ENCODE measurements at regions not wholly inside any gene's neighbourhood (a gene's known extent, or its start where the extent isn't known, plus 50 kb on each side); places are given as distances from the start of the nearest gene placed in this dataset.

DNA sequence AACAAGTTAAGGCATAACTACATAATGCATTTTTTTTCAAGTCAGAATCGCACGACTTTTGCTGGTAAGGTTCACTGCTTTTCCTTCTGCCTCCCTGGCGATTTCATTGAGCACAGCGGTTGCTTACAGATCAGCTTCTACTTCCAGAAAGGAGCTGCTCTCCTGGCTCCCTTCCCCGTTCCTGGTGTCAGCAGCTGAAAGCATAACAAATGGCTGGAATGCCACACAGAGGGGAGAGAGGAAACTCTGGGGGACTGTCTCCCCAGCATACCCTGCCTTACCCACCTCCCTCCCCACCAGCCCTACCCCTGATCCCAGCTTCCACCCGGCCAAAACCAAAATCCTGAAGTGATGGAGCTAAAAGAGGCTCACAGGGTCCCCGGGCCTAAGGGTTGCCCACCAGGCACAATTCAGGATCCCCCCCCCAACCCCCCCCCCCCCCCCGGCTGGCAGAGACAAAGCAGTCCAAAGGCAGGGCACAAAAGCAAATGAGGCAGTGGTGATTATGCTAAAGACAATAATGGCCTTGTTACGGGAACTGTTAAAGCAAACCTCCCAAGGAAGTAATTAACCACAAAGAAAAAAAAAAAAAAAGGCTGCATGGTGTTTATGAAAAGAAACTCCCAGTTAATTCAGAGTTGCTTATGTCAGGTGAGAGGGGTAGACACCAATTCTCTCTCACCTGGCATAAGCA lies 126.1 kb upstream of the WWC1 start:
- H3K4me1 ChIP-seq (ENCODE audit: control insufficient read depth in 4 of 4, insufficient read depth in 4 of 4, low read length in 3 of 4) = peaks cover 0 to 8% (median 0%) of the 10 kb centered on the region in 4 donors
- no peak for TF ChIP-seq FOXA1 (IDR thresholded peaks at IDR 0.05)
- no peaks in the 10 kb centered on the region for H3K9me3 ChIP-seq (ENCODE audit: control insufficient read depth in 4 of 4, low read length in 3 of 4)
- no peak overlapping the region for H3K27ac ChIP-seq (ENCODE audit: low read depth in 1 of 2, low read length in 2 of 2)
- H3K9ac ChIP-seq (ENCODE audit: low read depth in 1 of 2, low read length in 2 of 2) = no peak overlapping the region
- no peak overlapping the region for H3K4me3 ChIP-seq (ENCODE audit: low read depth in 1 of 3, low read length in 3 of 3)
- no peaks in the 10 kb centered on the region for H3K27me3 ChIP-seq (ENCODE audit: control insufficient read depth in 4 of 4, insufficient read depth in 4 of 4, low read length in 3 of 4)
- DNase-seq (ENCODE audit: low spot score) = no peak
- no peaks in the 10 kb centered on the region for H3K36me3 ChIP-seq (ENCODE audit: control insufficient read depth in 4 of 4, insufficient read depth in 3 of 4, low read depth in 1 of 4, low read length in 3 of 4)
- WGBS = 46% methylated on average over 9 of the region's 9 CpGs

DNA sequence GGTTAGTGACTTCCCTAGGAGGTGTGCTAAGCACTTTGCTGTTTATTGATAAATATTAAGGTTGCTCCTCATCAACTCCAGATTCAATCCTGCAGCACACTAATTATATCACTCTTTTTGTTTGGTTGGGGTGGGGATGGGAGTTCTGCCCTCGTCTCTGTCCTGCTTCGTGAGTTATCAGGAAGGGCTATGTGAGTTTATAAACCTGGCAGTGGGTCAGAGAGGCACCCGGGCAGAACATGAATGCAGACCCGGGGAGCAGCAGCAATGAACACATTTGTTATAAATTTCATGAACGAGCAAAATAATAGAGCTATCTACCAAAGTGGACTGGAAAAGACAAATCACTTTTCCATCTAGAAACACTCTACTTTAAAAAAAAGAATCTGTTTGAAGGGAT lies 125.5 kb upstream of the WWC1 start:
- no peak for TF ChIP-seq NR2F2 (IDR thresholded peaks at IDR 0.05)
- Histone ChIP-seq H3K4me1 (ENCODE audit: control insufficient read depth in 4 of 4, insufficient read depth in 4 of 4, low read length in 3 of 4) (peaks cover 0 to 8% (median 0%) of the 10 kb centered on the region in 4 donors), H3K9me3 (ENCODE audit: control insufficient read depth in 4 of 4, low read length in 3 of 4) (no peaks in the 10 kb centered on the region)

GRCh38 chr5:168167338-168167737 lies 124.1 kb upstream of the WWC1 start:
- no peak overlapping the region for H3K9ac ChIP-seq (ENCODE audit: low read depth in 1 of 2, low read length in 2 of 2)
- H3K27me3 ChIP-seq (ENCODE audit: control insufficient read depth in 4 of 4, insufficient read depth in 4 of 4, low read length in 3 of 4) = no peaks in the 10 kb centered on the region
- no peaks in the 10 kb centered on the region for H3K9me3 ChIP-seq (ENCODE audit: control insufficient read depth in 4 of 4, low read length in 3 of 4)
- H3K36me3 ChIP-seq (ENCODE audit: control insufficient read depth in 4 of 4, insufficient read depth in 3 of 4, low read depth in 1 of 4, low read length in 3 of 4) = no peaks in the 10 kb centered on the region
- no peak overlapping the region for H3K27ac ChIP-seq (ENCODE audit: low read depth in 1 of 2, low read length in 2 of 2)
- peaks cover 0 to 8% (median 0%) of the 10 kb centered on the region in 4 donors for H3K4me1 ChIP-seq (ENCODE audit: control insufficient read depth in 4 of 4, insufficient read depth in 4 of 4, low read length in 3 of 4)
- TF ChIP-seq HNF4G (IDR thresholded peaks at IDR 0.05) = no peak
- TF ChIP-seq SP1 (IDR thresholded peaks at IDR 0.05) = no peak
- no peak for TF ChIP-seq FOXA2 (IDR thresholded peaks at IDR 0.05)
- TF ChIP-seq, protein P1, sequence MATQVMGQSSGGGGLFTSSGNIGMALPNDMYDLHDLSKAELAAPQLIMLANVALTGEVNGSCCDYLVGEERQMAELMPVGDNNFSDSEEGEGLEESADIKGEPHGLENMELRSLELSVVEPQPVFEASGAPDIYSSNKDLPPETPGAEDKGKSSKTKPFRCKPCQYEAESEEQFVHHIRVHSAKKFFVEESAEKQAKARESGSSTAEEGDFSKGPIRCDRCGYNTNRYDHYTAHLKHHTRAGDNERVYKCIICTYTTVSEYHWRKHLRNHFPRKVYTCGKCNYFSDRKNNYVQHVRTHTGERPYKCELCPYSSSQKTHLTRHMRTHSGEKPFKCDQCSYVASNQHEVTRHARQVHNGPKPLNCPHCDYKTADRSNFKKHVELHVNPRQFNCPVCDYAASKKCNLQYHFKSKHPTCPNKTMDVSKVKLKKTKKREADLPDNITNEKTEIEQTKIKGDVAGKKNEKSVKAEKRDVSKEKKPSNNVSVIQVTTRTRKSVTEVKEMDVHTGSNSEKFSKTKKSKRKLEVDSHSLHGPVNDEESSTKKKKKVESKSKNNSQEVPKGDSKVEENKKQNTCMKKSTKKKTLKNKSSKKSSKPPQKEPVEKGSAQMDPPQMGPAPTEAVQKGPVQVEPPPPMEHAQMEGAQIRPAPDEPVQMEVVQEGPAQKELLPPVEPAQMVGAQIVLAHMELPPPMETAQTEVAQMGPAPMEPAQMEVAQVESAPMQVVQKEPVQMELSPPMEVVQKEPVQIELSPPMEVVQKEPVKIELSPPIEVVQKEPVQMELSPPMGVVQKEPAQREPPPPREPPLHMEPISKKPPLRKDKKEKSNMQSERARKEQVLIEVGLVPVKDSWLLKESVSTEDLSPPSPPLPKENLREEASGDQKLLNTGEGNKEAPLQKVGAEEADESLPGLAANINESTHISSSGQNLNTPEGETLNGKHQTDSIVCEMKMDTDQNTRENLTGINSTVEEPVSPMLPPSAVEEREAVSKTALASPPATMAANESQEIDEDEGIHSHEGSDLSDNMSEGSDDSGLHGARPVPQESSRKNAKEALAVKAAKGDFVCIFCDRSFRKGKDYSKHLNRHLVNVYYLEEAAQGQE (IDR thresholded peaks at IDR 0.05) = no peak
- no peak for TF ChIP-seq RXRA (IDR thresholded peaks at IDR 0.05)
- no peak for TF ChIP-seq RAD21 (IDR thresholded peaks at IDR 0.05)
- TF ChIP-seq YY1 (IDR thresholded peaks at IDR 0.05) = no peak
- TF ChIP-seq JUND (IDR thresholded peaks at IDR 0.05) = no peak
- TF ChIP-seq CTCF (IDR thresholded peaks at IDR 0.05; ENCODE audit: low read depth, low read length, missing input control) = no peak
- TF ChIP-seq, protein P2, sequence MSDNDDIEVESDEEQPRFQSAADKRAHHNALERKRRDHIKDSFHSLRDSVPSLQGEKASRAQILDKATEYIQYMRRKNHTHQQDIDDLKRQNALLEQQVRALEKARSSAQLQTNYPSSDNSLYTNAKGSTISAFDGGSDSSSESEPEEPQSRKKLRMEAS (IDR thresholded peaks at IDR 0.05) = no peak
- no peak for TF ChIP-seq ZBTB33 (IDR thresholded peaks at IDR 0.05)
- no peak for TF ChIP-seq EGR1 (IDR thresholded peaks at IDR 0.05; ENCODE audit: low read depth in 2 of 2)
- no peak for TF ChIP-seq HNF4A (conservative IDR thresholded peaks at IDR 0.05)
- no peak for TF ChIP-seq ATF3 (IDR thresholded peaks at IDR 0.05)
- TF ChIP-seq FOXA1 (IDR thresholded peaks at IDR 0.05) = no peak
- no peak for TF ChIP-seq NR2F2 (IDR thresholded peaks at IDR 0.05)
- TF ChIP-seq TAF1 (conservative IDR thresholded peaks at IDR 0.05) = no peak
- TF ChIP-seq GABPA (IDR thresholded peaks at IDR 0.05 in 1 of 2, conservative IDR thresholded peaks at IDR 0.05 in 1 of 2) = no peak
- no peak overlapping the region for H3K4me3 ChIP-seq (ENCODE audit: low read depth in 1 of 3, low read length in 3 of 3)
- WGBS = 81% methylated on average over 7 of the region's 7 CpGs
- DNase-seq (ENCODE audit: low spot score) = no peak

More for the DNA sequence above, 125.5 kb upstream of the WWC1 start:
- no peak for DNase-seq (ENCODE audit: low spot score)
- Histone ChIP-seq H3K27ac (ENCODE audit: low read depth in 1 of 2, low read length in 2 of 2) (no peak overlapping the region), H3K27me3 (ENCODE audit: control insufficient read depth in 4 of 4, insufficient read depth in 4 of 4, low read length in 3 of 4) (no peaks in the 10 kb centered on the region), H3K4me3 (ENCODE audit: low read depth in 1 of 3, low read length in 3 of 3) (no peak overlapping the region), H3K36me3 (ENCODE audit: control insufficient read depth in 4 of 4, insufficient read depth in 3 of 4, low read depth in 1 of 4, low read length in 3 of 4) (no peaks in the 10 kb centered on the region), H3K9ac (ENCODE audit: low read depth in 1 of 2, low read length in 2 of 2) (no peak overlapping the region)
- 51% methylated on average over 5 of the region's 5 CpGs for WGBS

All from liver (tissue), 8 donors.